Hepatocyte (in vitro differentiated cells): ENCODE measurements at regions not wholly inside any gene's neighbourhood (a gene's known extent, or its start where the extent isn't known, plus 50 kb on each side); places are given as distances from the start of the nearest gene placed in this dataset.

Experiments used
- CTCF ChIP-seq: fragments of 200-600 bp; sonication (generic); IDR thresholded peaks from 2 replicates; pipeline ENCODE4 v1.5.1; 2016; ENCODE audit warnings: antibody characterized with exemption, mild to moderate bottlenecking; ENCODE audit not compliant: poor library complexity
- EZH2 ChIP-seq: fragments of 200-600 bp; sonication (generic); IDR thresholded peaks from 2 replicates; pipeline ENCODE4 v1.6.1; 2016; ENCODE audit warnings: antibody characterized with exemption, mild to moderate bottlenecking, borderline replicate concordance
- EZH2phosphoT487 ChIP-seq: fragments of 200-600 bp; sonication (generic); IDR thresholded peaks from one replicate; pipeline ENCODE4 v1.6.1; 2018; ENCODE audit warnings: antibody characterized with exemption, mild to moderate bottlenecking, low read depth, moderate library complexity; ENCODE audit not compliant: unreplicated experiment, severe bottlenecking

- TF ChIP-seq CTCF (no peak), EZH2 (no peak), EZH2phosphoT487 (no peak)
Observed at GRCh38 chr2:122029456-122029855, 274.0 kb downstream of the TSN start.
